ENCODE measurements at regions not wholly inside any gene's neighbourhood (a gene's known extent, or its start where the extent isn't known, plus 50 kb on each side); places are given as distances from the start of the nearest gene placed in this dataset.

GRCh38 chr13:88417801-88418200 is 746.6 kb downstream of the SLITRK5 start:
- TF ChIP-seq, protein P1, sequence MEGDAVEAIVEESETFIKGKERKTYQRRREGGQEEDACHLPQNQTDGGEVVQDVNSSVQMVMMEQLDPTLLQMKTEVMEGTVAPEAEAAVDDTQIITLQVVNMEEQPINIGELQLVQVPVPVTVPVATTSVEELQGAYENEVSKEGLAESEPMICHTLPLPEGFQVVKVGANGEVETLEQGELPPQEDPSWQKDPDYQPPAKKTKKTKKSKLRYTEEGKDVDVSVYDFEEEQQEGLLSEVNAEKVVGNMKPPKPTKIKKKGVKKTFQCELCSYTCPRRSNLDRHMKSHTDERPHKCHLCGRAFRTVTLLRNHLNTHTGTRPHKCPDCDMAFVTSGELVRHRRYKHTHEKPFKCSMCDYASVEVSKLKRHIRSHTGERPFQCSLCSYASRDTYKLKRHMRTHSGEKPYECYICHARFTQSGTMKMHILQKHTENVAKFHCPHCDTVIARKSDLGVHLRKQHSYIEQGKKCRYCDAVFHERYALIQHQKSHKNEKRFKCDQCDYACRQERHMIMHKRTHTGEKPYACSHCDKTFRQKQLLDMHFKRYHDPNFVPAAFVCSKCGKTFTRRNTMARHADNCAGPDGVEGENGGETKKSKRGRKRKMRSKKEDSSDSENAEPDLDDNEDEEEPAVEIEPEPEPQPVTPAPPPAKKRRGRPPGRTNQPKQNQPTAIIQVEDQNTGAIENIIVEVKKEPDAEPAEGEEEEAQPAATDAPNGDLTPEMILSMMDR (IDR thresholded peaks at IDR 0.05): no peak
- H3K27ac Mint-ChIP-seq: no peak overlapping the region
- ATAC-seq (ENCODE audit: low read depth) (no peak), DNase-seq (no peak)
- intact Hi-C loops (cut with micrococcal nuclease): no loop called here
- ChIA-PET CTCF (no interaction called here), POLR2A (no interaction called here)
- peaks cover 4% of the 10 kb centered on the region for H3K9me3 Mint-ChIP-seq
- H3K4me1 Mint-ChIP-seq: no peaks in the 10 kb centered on the region
- no peaks in the 10 kb centered on the region for H3K36me3 Mint-ChIP-seq (ENCODE audit: low read depth)
- H3K27me3 Mint-ChIP-seq: no peaks in the 10 kb centered on the region
- no peak overlapping the region for H3K4me3 Mint-ChIP-seq

DNA sequence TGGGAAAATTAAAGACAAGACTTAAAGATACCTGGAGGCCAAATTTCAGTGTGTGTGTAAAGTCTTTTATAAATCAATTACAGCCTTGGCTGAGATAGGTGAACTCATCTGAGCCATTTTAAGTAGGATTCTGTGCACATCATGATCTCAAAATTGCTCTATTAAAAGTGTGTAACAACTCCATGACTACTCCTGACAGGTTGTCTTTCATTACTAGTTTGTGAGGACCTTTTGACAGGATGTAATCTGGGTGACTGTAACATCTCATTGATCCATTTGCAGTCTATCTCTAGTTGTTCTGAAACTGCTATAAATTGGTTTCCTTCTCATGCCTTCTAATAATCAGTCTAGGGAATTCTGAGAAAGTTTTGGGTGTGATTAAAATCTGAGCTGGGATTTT is 753.3 kb downstream of the SLITRK5 start:
- H3K36me3 Mint-ChIP-seq (ENCODE audit: low read depth): no peaks in the 10 kb centered on the region
- TF ChIP-seq, protein P1 (IDR thresholded peaks at IDR 0.05): no peak
- intact Hi-C loops (cut with micrococcal nuclease): no loop called here
- no peaks in the 10 kb centered on the region for H3K27me3 Mint-ChIP-seq
- ChIA-PET CTCF (no interaction called here), POLR2A (no interaction called here)
- H3K27ac Mint-ChIP-seq: no peak overlapping the region
- no peak overlapping the region for H3K4me3 Mint-ChIP-seq
- ATAC-seq (ENCODE audit: low read depth) (no peak), DNase-seq (no peak)
- H3K4me1 Mint-ChIP-seq: no peaks in the 10 kb centered on the region
- H3K9me3 Mint-ChIP-seq: peaks cover 2% of the 10 kb centered on the region

- no peak overlapping the region for H3K4me3 Mint-ChIP-seq
- DNase-seq (no peak), ATAC-seq (ENCODE audit: low read depth) (no peak)
- no peaks in the 10 kb centered on the region for H3K36me3 Mint-ChIP-seq (ENCODE audit: low read depth)
- TF ChIP-seq, protein P1 (IDR thresholded peaks at IDR 0.05): no peak
- H3K9me3 Mint-ChIP-seq: peaks cover 2% of the 10 kb centered on the region
- H3K27me3 Mint-ChIP-seq: no peaks in the 10 kb centered on the region
- no peak overlapping the region for H3K27ac Mint-ChIP-seq
- intact Hi-C loops (cut with micrococcal nuclease): no loop called here
- CTCF ChIA-PET: interaction anchor here (2.0 kb wide), 1 partner anchor 10 kb away, joined by 4 read pairs; no protein-coding TSS in a partner anchor
- H3K4me1 Mint-ChIP-seq: peaks cover 4% of the 10 kb centered on the region
- POLR2A ChIA-PET: no interaction called here
Observed at GRCh38 chr13:88426661-88427060, 755.5 kb downstream of the SLITRK5 start.

GRCh38 chr13:88429862-88430261 is 758.7 kb downstream of the SLITRK5 start:
- intact Hi-C loops (cut with micrococcal nuclease): no loop called here
- DNase-seq: no peak
- H3K27me3 Mint-ChIP-seq: no peaks in the 10 kb centered on the region
- peaks cover 21% of the 10 kb centered on the region for H3K4me1 Mint-ChIP-seq
- H3K36me3 Mint-ChIP-seq (ENCODE audit: low read depth): no peaks in the 10 kb centered on the region
- ATAC-seq (ENCODE audit: low read depth): no peak
- TF ChIP-seq, protein P1 (IDR thresholded peaks at IDR 0.05): no peak
- peaks cover 9% of the 10 kb centered on the region for H3K9me3 Mint-ChIP-seq
- POLR2A ChIA-PET: no interaction called here
- CTCF ChIA-PET: no interaction called here
- no peak overlapping the region for H3K4me3 Mint-ChIP-seq
- H3K27ac Mint-ChIP-seq: no peak overlapping the region

DNA sequence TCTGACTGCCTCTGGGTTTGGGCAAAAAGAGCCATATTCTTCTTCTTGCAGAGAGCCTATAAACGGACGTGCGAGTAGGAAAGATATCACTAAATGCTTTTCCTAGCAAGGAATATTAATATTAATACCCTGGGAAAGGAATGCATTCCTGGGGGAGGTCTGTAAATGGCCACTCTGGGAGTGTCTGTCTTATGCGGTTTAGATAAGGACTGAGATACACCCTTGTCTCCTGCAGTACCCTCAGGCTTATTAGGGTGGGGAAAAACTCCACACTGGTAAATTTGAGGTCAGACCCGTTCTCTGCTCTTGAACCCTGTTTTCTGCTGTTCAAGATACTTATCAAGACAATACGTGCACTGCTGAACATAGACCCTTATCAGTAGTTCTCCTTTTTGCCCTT is 763.8 kb downstream of the SLITRK5 start:
- intact Hi-C loops (cut with micrococcal nuclease): no loop called here
- ChIA-PET CTCF (no interaction called here), POLR2A (no interaction called here)
- Mint-ChIP-seq H3K36me3 (ENCODE audit: low read depth) (no peaks in the 10 kb centered on the region), H3K4me3 (no peak overlapping the region), H3K27ac (no peak overlapping the region), H3K4me1 (peaks cover 20% of the 10 kb centered on the region), H3K9me3 (peaks cover 11% of the 10 kb centered on the region), H3K27me3 (no peaks in the 10 kb centered on the region)
- TF ChIP-seq, protein P1 (IDR thresholded peaks at IDR 0.05): no peak
- no peak for ATAC-seq (ENCODE audit: low read depth)
- DNase-seq: no peak
